ENCODE measurements at regions not wholly inside any gene's neighbourhood (a gene's known extent, or its start where the extent isn't known, plus 50 kb on each side); places are given as distances from the start of the nearest gene placed in this dataset.
A peak's percentile ranks its signal among the peaks of the same experiment; 100 is the strongest.

DNA sequence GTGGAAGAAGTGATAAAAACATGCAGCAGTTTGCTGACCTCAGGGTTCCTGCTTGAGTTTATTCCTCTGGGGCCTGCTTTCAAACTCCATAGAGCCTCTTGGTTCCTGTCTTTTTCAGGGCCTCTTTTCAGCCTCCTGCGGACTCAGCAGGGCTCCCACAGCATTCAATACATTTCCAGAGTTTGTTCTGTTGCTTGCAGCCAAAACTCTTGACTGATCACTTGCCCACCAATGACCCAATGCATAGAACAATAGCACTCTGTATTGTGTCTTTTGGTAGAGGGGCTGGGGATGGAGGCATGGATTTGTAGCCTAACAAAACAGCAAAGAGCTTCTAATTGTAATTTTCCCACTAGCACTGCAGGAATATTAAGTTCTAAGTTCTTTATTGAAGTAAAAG is 50.8 kb upstream of the CREB5 start:
- Histone ChIP-seq H3K4me1 (ENCODE audit: insufficient read depth) (peaks cover 37% of the 10 kb centered on the region), H3K36me3 (ENCODE audit: insufficient read depth) (no peaks in the 10 kb centered on the region), H3F3A (replicated peaks; ENCODE audit: low read depth) (no peaks in the 10 kb centered on the region), H4K20me1 (replicated peaks; ENCODE audit: insufficient read depth) (no peaks in the 10 kb centered on the region), H3K79me2 (replicated peaks; ENCODE audit: insufficient read depth) (no peaks in the 10 kb centered on the region), H2AFZ (peak overlapping the region; percentile 91), H3K27me3 (ENCODE audit: insufficient read depth) (no peaks in the 10 kb centered on the region), H3K4me3 (no peak overlapping the region), H3K9me2 (ENCODE audit: insufficient read depth) (peaks cover 4% of the 10 kb centered on the region), H3K4me2 (no peak overlapping the region), H3K27ac (ENCODE audit: low read depth) (no peak overlapping the region)
- ATAC-seq: no peak
- Mint-ChIP-seq H3K27ac (no peak overlapping the region), H3K36me3 (ENCODE audit: low read depth) (peaks cover 7% of the 10 kb centered on the region), H3K4me1 (peaks cover 37% of the 10 kb centered on the region), H3K4me3 (no peak overlapping the region), H3K27me3 (ENCODE audit: insufficient read depth, low read depth, poor library complexity) (peaks cover 5% of the 10 kb centered on the region), H3K9me3 (peaks cover 14% of the 10 kb centered on the region)
- no peak for DNase-seq (ENCODE audit: low spot score)
- no peak for TF ChIP-seq EZH2phosphoT487 (IDR thresholded peaks at IDR 0.05; ENCODE audit: unreplicated experiment)
- TF ChIP-seq ZNF114 (CRISPR knock-in tag; IDR thresholded peaks at IDR 0.05): no peak
- TF ChIP-seq ZNF331 (CRISPR knock-in tag; IDR thresholded peaks at IDR 0.05; ENCODE audit: low read depth): no peak
- TF ChIP-seq ETS1 (IDR thresholded peaks at IDR 0.05): no peak
- no peak for TF ChIP-seq NANOG (IDR thresholded peaks at IDR 0.05; ENCODE audit: borderline replicate concordance)
- TF ChIP-seq JUNB (IDR thresholded peaks at IDR 0.05; ENCODE audit: unreplicated experiment): no peak
- no peak for TF ChIP-seq EZH2 (IDR thresholded peaks at IDR 0.05; ENCODE audit: low read depth, unreplicated experiment)
- TF ChIP-seq ZNF462 (CRISPR knock-in tag; IDR thresholded peaks at IDR 0.05): no peak

Data from GM23338 (cell line).